ENCODE measurements at regions not wholly inside any gene's neighbourhood (a gene's known extent, or its start where the extent isn't known, plus 50 kb on each side); places are given as distances from the start of the nearest gene placed in this dataset.
"Not testable (repeated sequence)": the region's sequence is repeated elsewhere in the genome, so short reads cannot be mapped to it uniquely, and the experiment has no call there.

GRCh38 chr1:24268555-24268954, 50.6 kb upstream of the GRHL3 start:
- H3K36me3 Mint-ChIP-seq; CTCF ChIA-PET; H3K4me1 Mint-ChIP-seq (ENCODE audit: low read depth); H3K27ac Mint-ChIP-seq; DNase-seq; POLR2A ChIA-PET; intact Hi-C loops (cut with micrococcal nuclease); H3K4me3 Mint-ChIP-seq: not testable (repeated sequence)
- Mint-ChIP-seq H3K27me3 (peaks cover 35% of the 10 kb centered on the region), H3K9me3 (peaks cover 16% of the 10 kb centered on the region)

- CTCF ChIA-PET, result interaction anchor here (1.2 kb wide), 1 partner anchor 119 kb away, joined by 3 read pairs; no protein-coding TSS in a partner anchor
- POLR2A ChIA-PET, result no interaction called here
These were observed 52.2 kb upstream of the GRHL3 start for GRCh38 chr1:24266998-24267397.

GRCh38 chr1:24266398-24266941, 52.7 kb upstream of the GRHL3 start:
- intact Hi-C loops (cut with micrococcal nuclease), result no loop called here
- H3K4me1 Mint-ChIP-seq (ENCODE audit: low read depth), result peaks cover 4% of the 10 kb centered on the region
- no peak for DNase-seq
- CTCF ChIA-PET, result interaction anchor here (1.2 kb wide), 1 partner anchor 119 kb away, joined by 3 read pairs; no protein-coding TSS in a partner anchor
- peaks cover 17% of the 10 kb centered on the region for H3K27me3 Mint-ChIP-seq
- peaks cover 2% of the 10 kb centered on the region for H3K36me3 Mint-ChIP-seq
- POLR2A ChIA-PET, result no interaction called here
- no peak overlapping the region for H3K4me3 Mint-ChIP-seq
- no peak overlapping the region for H3K27ac Mint-ChIP-seq
- peaks cover 8% of the 10 kb centered on the region for H3K9me3 Mint-ChIP-seq

More at GRCh38 chr1:24266998-24267397, 52.2 kb upstream of the GRHL3 start:
- H3K36me3 Mint-ChIP-seq, result peaks cover 2% of the 10 kb centered on the region
- no peak for DNase-seq
- peaks cover 9% of the 10 kb centered on the region for H3K9me3 Mint-ChIP-seq
- no peak overlapping the region for H3K27ac Mint-ChIP-seq
- peaks cover 4% of the 10 kb centered on the region for H3K4me1 Mint-ChIP-seq (ENCODE audit: low read depth)
- H3K4me3 Mint-ChIP-seq, result no peak overlapping the region
- H3K27me3 Mint-ChIP-seq, result peaks cover 22% of the 10 kb centered on the region
- intact Hi-C loops (cut with micrococcal nuclease), result no loop called here

GRCh38 chr1:24263746-24264145, 55.4 kb upstream of the GRHL3 start:
- intact Hi-C loops (cut with micrococcal nuclease), result no loop called here

GRCh38 chr1:24263211-24263610, 55.9 kb upstream of the GRHL3 start:
- ChIA-PET POLR2A (no interaction called here), CTCF (no interaction called here)
- H3K36me3 Mint-ChIP-seq, result no peaks in the 10 kb centered on the region
- H3K9me3 Mint-ChIP-seq, result peaks cover 2% of the 10 kb centered on the region
- no peak for DNase-seq
- H3K27me3 Mint-ChIP-seq, result no peaks in the 10 kb centered on the region
- H3K4me1 Mint-ChIP-seq (ENCODE audit: low read depth), result peaks cover 4% of the 10 kb centered on the region
- H3K4me3 Mint-ChIP-seq, result no peak overlapping the region
- intact Hi-C loops (cut with micrococcal nuclease), result no loop called here
- no peak overlapping the region for H3K27ac Mint-ChIP-seq

More at GRCh38 chr1:24263746-24264145, 55.4 kb upstream of the GRHL3 start:
- CTCF ChIA-PET, result no interaction called here
- H3K4me1 Mint-ChIP-seq (ENCODE audit: low read depth), result peaks cover 4% of the 10 kb centered on the region
- H3K4me3 Mint-ChIP-seq, result no peak overlapping the region
- H3K9me3 Mint-ChIP-seq, result peaks cover 2% of the 10 kb centered on the region
- H3K27ac Mint-ChIP-seq, result no peak overlapping the region
- POLR2A ChIA-PET, result no interaction called here
- no peaks in the 10 kb centered on the region for H3K27me3 Mint-ChIP-seq
- no peak for DNase-seq
- no peaks in the 10 kb centered on the region for H3K36me3 Mint-ChIP-seq

- H3K36me3 Mint-ChIP-seq, result no peaks in the 10 kb centered on the region
- H3K27me3 Mint-ChIP-seq, result no peaks in the 10 kb centered on the region
- H3K4me3 Mint-ChIP-seq, result no peak overlapping the region
- H3K27ac Mint-ChIP-seq, result no peak overlapping the region
- CTCF ChIA-PET, result interaction anchor here (1.1 kb wide), 1 partner anchor 60 kb away, joined by 3 read pairs; no protein-coding TSS in a partner anchor
- no peak for DNase-seq
- H3K9me3 Mint-ChIP-seq, result peaks cover 2% of the 10 kb centered on the region
- peaks cover 4% of the 10 kb centered on the region for H3K4me1 Mint-ChIP-seq (ENCODE audit: low read depth)
- intact Hi-C loops (cut with micrococcal nuclease), result no loop called here
- POLR2A ChIA-PET, result no interaction called here
These were observed 57.2 kb upstream of the GRHL3 start for GRCh38 chr1:24261977-24262376.

- no peaks in the 10 kb centered on the region for H3K36me3 Mint-ChIP-seq
- no peak overlapping the region for H3K4me3 Mint-ChIP-seq
- H3K27me3 Mint-ChIP-seq, result no peaks in the 10 kb centered on the region
- POLR2A ChIA-PET, result no interaction called here
- H3K9me3 Mint-ChIP-seq, result peaks cover 2% of the 10 kb centered on the region
- peaks cover 4% of the 10 kb centered on the region for H3K4me1 Mint-ChIP-seq (ENCODE audit: low read depth)
- intact Hi-C loops (cut with micrococcal nuclease), result no loop called here
- no peak overlapping the region for H3K27ac Mint-ChIP-seq
- no peak for DNase-seq
- CTCF ChIA-PET, result interaction anchor here (0.9 to 1.4 kb wide), 4 partner anchors 57 to 156 kb away, joined by 3 to 5 read pairs (median 3); partner anchors contain the start of gene NIPAL3
These were observed 60.3 kb upstream of the GRHL3 start for GRCh38 chr1:24258735-24259424.

GRCh38 chr1:24257373-24257772, 61.8 kb upstream of the GRHL3 start:
- Mint-ChIP-seq H3K27ac (no peak overlapping the region), H3K36me3 (no peaks in the 10 kb centered on the region), H3K4me1 (ENCODE audit: low read depth) (no peaks in the 10 kb centered on the region), H3K9me3 (no peaks in the 10 kb centered on the region), H3K27me3 (no peaks in the 10 kb centered on the region), H3K4me3 (no peak overlapping the region)
- ChIA-PET CTCF (no interaction called here), POLR2A (no interaction called here)
- intact Hi-C loops (cut with micrococcal nuclease), result no loop called here
- no peak for DNase-seq

GRCh38 chr1:24256687-24257086, 62.5 kb upstream of the GRHL3 start:
- Mint-ChIP-seq H3K36me3 (no peaks in the 10 kb centered on the region), H3K27me3 (no peaks in the 10 kb centered on the region), H3K27ac (no peak overlapping the region), H3K4me1 (ENCODE audit: low read depth) (no peaks in the 10 kb centered on the region), H3K4me3 (no peak overlapping the region), H3K9me3 (no peaks in the 10 kb centered on the region)
- DNase-seq, result no peak
- CTCF ChIA-PET, result no interaction called here
- POLR2A ChIA-PET, result no interaction called here
- intact Hi-C loops (cut with micrococcal nuclease), result no loop called here

GRCh38 chr1:24255226-24255625, 63.9 kb upstream of the GRHL3 start:
- no peak for DNase-seq
- Mint-ChIP-seq H3K4me3 (no peak overlapping the region), H3K4me1 (ENCODE audit: low read depth) (no peaks in the 10 kb centered on the region), H3K27me3 (no peaks in the 10 kb centered on the region), H3K36me3 (no peaks in the 10 kb centered on the region), H3K27ac (no peak overlapping the region), H3K9me3 (no peaks in the 10 kb centered on the region)
- POLR2A ChIA-PET, result no interaction called here
- intact Hi-C loops (cut with micrococcal nuclease), result no loop called here
- CTCF ChIA-PET, result no interaction called here

- Mint-ChIP-seq H3K27me3 (no peaks in the 10 kb centered on the region), H3K9me3 (no peaks in the 10 kb centered on the region), H3K4me3 (no peak overlapping the region), H3K27ac (no peak overlapping the region), H3K36me3 (no peaks in the 10 kb centered on the region), H3K4me1 (ENCODE audit: low read depth) (no peaks in the 10 kb centered on the region)
- intact Hi-C loops (cut with micrococcal nuclease), result no loop called here
- ChIA-PET POLR2A (no interaction called here), CTCF (no interaction called here)
- DNase-seq, result no peak
These were observed 64.4 kb upstream of the GRHL3 start for GRCh38 chr1:24254783-24255182.

- Mint-ChIP-seq H3K36me3 (no peaks in the 10 kb centered on the region), H3K27me3 (no peaks in the 10 kb centered on the region), H3K9me3 (no peaks in the 10 kb centered on the region), H3K4me3 (no peak overlapping the region), H3K4me1 (ENCODE audit: low read depth) (no peaks in the 10 kb centered on the region), H3K27ac (no peak overlapping the region)
- no peak for DNase-seq
- ChIA-PET POLR2A (no interaction called here), CTCF (interaction anchor here (1.0 kb wide), 1 partner anchor 55 kb away, joined by 3 read pairs; no protein-coding TSS in a partner anchor)
- intact Hi-C loops (cut with micrococcal nuclease), result no loop called here
These were observed 65.6 kb upstream of the GRHL3 start for GRCh38 chr1:24253571-24253970.

- H3K27ac Mint-ChIP-seq, result no peak overlapping the region
- POLR2A ChIA-PET, result no interaction called here
These were observed 65.2 kb upstream of the IFNLR1 start for GRCh38 chr1:24252185-24252780.

More at GRCh38 chr1:24252185-24252780, 65.2 kb upstream of the IFNLR1 start:
- Mint-ChIP-seq H3K36me3 (no peaks in the 10 kb centered on the region), H3K4me1 (ENCODE audit: low read depth) (no peaks in the 10 kb centered on the region), H3K9me3 (no peaks in the 10 kb centered on the region), H3K4me3 (no peak overlapping the region), H3K27me3 (no peaks in the 10 kb centered on the region)
- intact Hi-C loops (cut with micrococcal nuclease), result no loop called here
- CTCF ChIA-PET, result no interaction called here
- no peak for DNase-seq

Measured in activated CD4-positive, alpha-beta memory T cell treated with anti-CD3 and anti-CD28 coated beads for 36 hours (primary cell).